Subcutaneous abdominal adipose tissue (tissue), 5 donors: ENCODE measurements at regions not wholly inside any gene's neighbourhood (a gene's known extent, or its start where the extent isn't known, plus 50 kb on each side); places are given as distances from the start of the nearest gene placed in this dataset.

Experiments
- H3K27ac ChIP-seq: one replicate; pipeline ENCODE4 v1.7.0; 2013; ENCODE audit warnings: low read depth, mild to moderate bottlenecking, inconsistent platforms, low read length, moderate library complexity
- H3K27me3 ChIP-seq, 5 donors: one replicate each; pipeline ENCODE4 v1.7.0; 2013; ENCODE audit warnings: low read length in 5 of 5, inconsistent platforms in 1 of 5; ENCODE audit not compliant: control insufficient read depth in 5 of 5, insufficient read depth in 4 of 5
- H3K36me3 ChIP-seq, 5 donors: one replicate each; pipeline ENCODE4 v1.7.0; 2013; ENCODE audit warnings: low read length in 5 of 5; ENCODE audit not compliant: control insufficient read depth in 5 of 5, insufficient read depth in 5 of 5
- H3K4me1 ChIP-seq, 5 donors: one replicate each; pipeline ENCODE4 v1.7.0; 2013; ENCODE audit warnings: low read length in 5 of 5, mild to moderate bottlenecking in 3 of 5, moderate library complexity in 1 of 5; ENCODE audit not compliant: control insufficient read depth in 5 of 5, insufficient read depth in 5 of 5
- H3K4me3 ChIP-seq, 5 donors: one replicate each; pipeline ENCODE4 v1.7.0; 2013; ENCODE audit warnings: low read length in 5 of 5, low read depth in 1 of 5
- H3K9ac ChIP-seq, 5 donors: one replicate each; pipeline ENCODE4 v1.7.0; 2013; ENCODE audit warnings: low read length in 5 of 5, mild to moderate bottlenecking in 4 of 5, moderate library complexity in 3 of 5
- H3K9me3 ChIP-seq, 5 donors: one replicate each; pipeline ENCODE4 v1.7.0; 2013; ENCODE audit warnings: low read length in 5 of 5; ENCODE audit not compliant: control insufficient read depth in 5 of 5
- donor health status: healthy.
- donor health status: healthy.
- donor health status: healthy.
- donor health status: healthy.
- donor health status: healthy.

DNA sequence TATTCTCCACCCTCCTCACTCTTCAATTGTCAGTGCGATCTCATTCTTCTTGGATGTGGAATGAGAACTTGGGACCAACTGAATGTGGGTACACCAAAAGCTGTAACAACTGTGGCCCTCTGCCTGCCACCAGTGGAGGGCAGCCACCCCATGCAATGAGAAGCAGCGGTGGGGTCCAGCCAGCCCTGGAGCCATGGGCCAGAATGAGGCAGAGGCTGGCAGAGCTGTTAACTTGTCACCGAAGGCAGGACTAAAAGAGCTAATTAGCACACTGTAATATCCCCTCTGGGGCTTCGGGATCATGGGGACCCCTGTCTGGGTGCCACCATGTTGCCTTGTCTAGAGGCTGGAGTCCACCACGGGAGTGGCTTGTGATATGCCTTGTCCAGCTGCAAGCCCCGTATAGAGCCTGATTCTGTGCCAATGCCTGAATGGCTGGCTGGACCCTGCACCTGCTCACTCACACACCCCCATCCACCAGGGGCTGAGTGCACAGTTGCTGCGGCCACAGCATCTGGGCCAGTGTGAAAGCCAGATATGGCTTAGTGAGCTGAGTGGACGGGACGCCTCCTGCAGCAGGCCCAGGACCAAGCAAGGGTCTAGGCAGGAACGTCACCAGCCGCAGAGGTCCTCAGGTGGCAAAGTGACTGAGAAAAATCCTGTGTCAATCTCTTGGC is 680.5 kb downstream of the DSC3 start:
- H3K4me3 ChIP-seq = no peak overlapping the region
- no peak overlapping the region for H3K9ac ChIP-seq
- no peaks in the 10 kb centered on the region for H3K27me3 ChIP-seq
- H3K27ac ChIP-seq = no peak overlapping the region
- H3K4me1 ChIP-seq = no peaks in the 10 kb centered on the region
- H3K9me3 ChIP-seq = no peaks in the 10 kb centered on the region
- no peaks in the 10 kb centered on the region for H3K36me3 ChIP-seq

- H3K9ac ChIP-seq = no peak overlapping the region
- no peaks in the 10 kb centered on the region for H3K4me1 ChIP-seq
- no peaks in the 10 kb centered on the region for H3K9me3 ChIP-seq
Observed at GRCh38 chr18:30359521-30359920, 683.0 kb downstream of the DSC3 start.

GRCh38 chr18:30358555-30358954 is 684.0 kb downstream of the DSC3 start:
- Histone ChIP-seq H3K27ac (no peak overlapping the region), H3K9me3 (peaks cover 0 to under 1% (median 0%) of the 10 kb centered on the region in 5 donors), H3K4me3 (no peak overlapping the region), H3K9ac (no peak overlapping the region), H3K36me3 (no peaks in the 10 kb centered on the region), H3K27me3 (no peaks in the 10 kb centered on the region), H3K4me1 (no peaks in the 10 kb centered on the region)

More at GRCh38 chr18:30359521-30359920, 683.0 kb downstream of the DSC3 start:
- Histone ChIP-seq H3K27me3 (no peaks in the 10 kb centered on the region), H3K36me3 (no peaks in the 10 kb centered on the region), H3K27ac (no peak overlapping the region), H3K4me3 (no peak overlapping the region)

- no peak overlapping the region for H3K27ac ChIP-seq
- no peaks in the 10 kb centered on the region for H3K4me1 ChIP-seq
- no peaks in the 10 kb centered on the region for H3K36me3 ChIP-seq
- H3K27me3 ChIP-seq = no peaks in the 10 kb centered on the region
- no peak overlapping the region for H3K4me3 ChIP-seq
- no peak overlapping the region for H3K9ac ChIP-seq
- H3K9me3 ChIP-seq = peaks cover 0 to 3% (median 0%) of the 10 kb centered on the region in 5 donors
Observed at GRCh38 chr18:30352551-30353168, 689.9 kb downstream of the DSC3 start.

- H3K9ac ChIP-seq = no peak overlapping the region
- H3K27ac ChIP-seq = no peak overlapping the region
- no peaks in the 10 kb centered on the region for H3K4me1 ChIP-seq
- H3K27me3 ChIP-seq = no peaks in the 10 kb centered on the region
- H3K36me3 ChIP-seq = no peaks in the 10 kb centered on the region
- H3K9me3 ChIP-seq = peaks cover 0 to 3% (median 0%) of the 10 kb centered on the region in 5 donors
- no peak overlapping the region for H3K4me3 ChIP-seq
Observed at GRCh38 chr18:30350263-30350662, 692.3 kb downstream of the DSC3 start.

DNA sequence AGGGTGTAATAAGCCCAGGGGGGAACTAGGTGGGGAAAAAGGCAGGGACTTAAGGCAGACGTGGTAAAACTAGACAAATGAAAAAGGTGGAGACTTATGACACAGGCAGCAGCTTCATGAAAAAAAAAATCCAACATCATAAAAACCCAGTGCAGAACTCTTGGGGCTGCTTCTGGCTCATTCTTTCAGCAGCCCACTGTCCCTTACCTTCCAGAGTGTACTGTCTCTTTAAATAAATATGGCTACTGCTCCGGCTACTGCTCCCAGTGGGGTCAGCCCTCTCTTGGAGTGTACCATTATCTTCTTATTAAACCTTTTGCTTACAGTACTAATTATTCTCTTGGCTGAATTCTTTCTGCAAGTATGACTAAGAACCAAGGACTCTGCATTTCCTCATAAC is 699.5 kb downstream of the DSC3 start:
- Histone ChIP-seq H3K27ac (no peak overlapping the region), H3K4me1 (no peaks in the 10 kb centered on the region), H3K9me3 (no peaks in the 10 kb centered on the region), H3K27me3 (no peaks in the 10 kb centered on the region), H3K4me3 (no peak overlapping the region), H3K9ac (no peak overlapping the region), H3K36me3 (no peaks in the 10 kb centered on the region)

DNA sequence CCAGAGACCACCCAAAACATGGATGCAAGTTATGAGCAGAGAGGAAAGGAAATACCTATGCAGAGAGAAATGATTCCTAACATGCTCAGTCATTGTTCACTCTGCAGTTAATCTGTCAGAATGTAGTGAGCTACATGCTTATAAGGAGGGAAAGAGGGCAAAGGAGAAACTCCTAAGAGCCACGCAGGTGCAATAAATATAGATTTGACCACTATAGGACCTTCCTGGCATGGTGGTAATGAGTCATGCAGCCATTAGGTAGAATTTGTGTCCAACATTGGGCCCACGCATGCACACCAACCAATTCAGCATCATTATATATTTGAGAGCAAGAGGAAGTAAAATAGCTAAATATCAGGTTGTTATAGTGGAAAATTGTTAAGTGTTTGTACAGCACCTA is 699.9 kb downstream of the DSC3 start:
- H3K27me3 ChIP-seq = no peaks in the 10 kb centered on the region
- H3K27ac ChIP-seq = no peak overlapping the region
- H3K4me1 ChIP-seq = no peaks in the 10 kb centered on the region
- H3K4me3 ChIP-seq = no peak overlapping the region
- no peak overlapping the region for H3K9ac ChIP-seq
- no peaks in the 10 kb centered on the region for H3K36me3 ChIP-seq
- no peaks in the 10 kb centered on the region for H3K9me3 ChIP-seq

- no peak overlapping the region for H3K27ac ChIP-seq
- H3K27me3 ChIP-seq = no peaks in the 10 kb centered on the region
Observed at GRCh38 chr18:30334781-30335180, 707.8 kb downstream of the DSC3 start.

GRCh38 chr18:30333310-30333709 is 709.2 kb downstream of the DSC3 start:
- H3K36me3 ChIP-seq = no peaks in the 10 kb centered on the region
- H3K9me3 ChIP-seq = no peaks in the 10 kb centered on the region
- H3K4me3 ChIP-seq = no peak overlapping the region
- no peak overlapping the region for H3K27ac ChIP-seq
- H3K4me1 ChIP-seq = no peaks in the 10 kb centered on the region
- no peaks in the 10 kb centered on the region for H3K27me3 ChIP-seq
- no peak overlapping the region for H3K9ac ChIP-seq

More at GRCh38 chr18:30334781-30335180, 707.8 kb downstream of the DSC3 start:
- Histone ChIP-seq H3K9me3 (no peaks in the 10 kb centered on the region), H3K9ac (no peak overlapping the region), H3K36me3 (no peaks in the 10 kb centered on the region), H3K4me3 (no peak overlapping the region), H3K4me1 (no peaks in the 10 kb centered on the region)

GRCh38 chr18:30328839-30329238 is 713.7 kb downstream of the DSC3 start:
- no peaks in the 10 kb centered on the region for H3K9me3 ChIP-seq
- H3K27ac ChIP-seq = no peak overlapping the region
- H3K27me3 ChIP-seq = no peaks in the 10 kb centered on the region
- no peak overlapping the region for H3K9ac ChIP-seq
- H3K36me3 ChIP-seq = no peaks in the 10 kb centered on the region
- H3K4me1 ChIP-seq = no peaks in the 10 kb centered on the region
- H3K4me3 ChIP-seq = no peak overlapping the region
